ENCODE measurements at regions not wholly inside any gene's neighbourhood (a gene's known extent, or its start where the extent isn't known, plus 50 kb on each side); places are given as distances from the start of the nearest gene placed in this dataset.

DNA sequence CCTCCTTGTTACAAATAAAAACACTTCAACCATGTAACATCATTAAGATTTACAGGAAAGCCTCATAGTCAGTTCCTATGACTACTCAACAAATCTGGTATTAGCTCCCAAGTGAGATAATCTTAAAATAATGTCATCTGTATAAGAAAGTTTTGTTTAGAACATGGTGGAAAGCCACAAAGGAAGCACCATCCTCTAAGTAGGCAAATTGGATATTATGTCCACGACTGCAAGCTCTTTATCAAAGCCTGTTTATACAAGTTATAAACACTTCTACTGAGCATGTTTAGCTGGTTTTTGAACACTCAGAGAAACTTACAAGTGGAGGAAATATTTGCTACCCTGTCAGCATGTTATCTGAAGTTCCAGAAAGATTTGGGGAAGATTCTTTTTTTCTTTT is 349.8 kb downstream of the ARL4A start:
- no peak for ATAC-seq
- Histone ChIP-seq H3K27ac (ENCODE audit: low read depth, low read length) (no peak overlapping the region), H3K4me1 (ENCODE audit: control insufficient read depth in 1 of 2, insufficient read depth in 2 of 2, low read length in 2 of 2) (peaks cover 22 to 49% of the 10 kb centered on the region in 2 experiments; a peak in 3 of 4 replicates), H3K9me2 (ENCODE audit: insufficient read depth) (no peaks in the 10 kb centered on the region), H4K20me1 (ENCODE audit: insufficient read depth) (no peaks in the 10 kb centered on the region), H3K36me3 (ENCODE audit: control insufficient read depth in 1 of 2, insufficient read depth in 2 of 2, low read length in 2 of 2) (no peaks in the 10 kb centered on the region), H3K9me3 (ENCODE audit: control insufficient read depth in 1 of 2, insufficient read depth in 1 of 2, low read depth in 1 of 2, low read length in 2 of 2) (no peaks in the 10 kb centered on the region), H2AFZ (ENCODE audit: low read depth, low read length, poor library complexity, severe bottlenecking) (peak overlapping the region; percentile 46), H3K27me3 (ENCODE audit: insufficient read depth, low read length) (no peaks in the 10 kb centered on the region), H3K4me3 (replicated peaks in 1 of 2; ENCODE audit: low read depth in 1 of 2, low read length in 2 of 2) (no peak overlapping the region), H3K79me2 (ENCODE audit: insufficient read depth, low read length) (no peaks in the 10 kb centered on the region), H3K4me2 (ENCODE audit: low read length) (no peak overlapping the region), H3K9ac (ENCODE audit: low read length) (no peak overlapping the region)
- ChIA-PET POLR2A (no interaction called here), RAD21 (ENCODE audit: low non-redundant PET in 1 of 2, low total read pairs in 2 of 2, uncharacterized antibody in 2 of 2, unreplicated experiment in 2 of 2) (no interaction called here), CTCF (no interaction called here)
- intact Hi-C loops (cut with micrococcal nuclease): no loop called here
- no peak for DNase-seq (ENCODE audit: low read depth, low spot score)
- BruUV-seq (replicated peaks): no TSS peak
- TF ChIP-seq SP1 (IDR thresholded peaks at IDR 0.05; ENCODE audit: low read depth) (no peak), RAD21 (IDR thresholded peaks at IDR 0.05; ENCODE audit: low read depth) (no peak), ELF1 (IDR thresholded peaks at IDR 0.05; ENCODE audit: borderline replicate concordance, low read depth) (no peak), POLR2A (IDR thresholded peaks at IDR 0.05; ENCODE audit: borderline replicate concordance, extremely low read depth, insufficient read depth, insufficient read length) (no peak), ZNF274 (IDR thresholded peaks at IDR 0.05; ENCODE audit: low read depth, low read length) (no peak), SIN3A (IDR thresholded peaks at IDR 0.05; ENCODE audit: low read depth) (no peak), TCF7L2 (IDR thresholded peaks at IDR 0.05; ENCODE audit: borderline replicate concordance, extremely low read depth, insufficient read depth, insufficient read length) (no peak), POLR2AphosphoS5 (IDR thresholded peaks at IDR 0.05; ENCODE audit: low read depth, low read length) (no peak), SRF (IDR thresholded peaks at IDR 0.05; ENCODE audit: low read depth) (no peak), JUND (IDR thresholded peaks at IDR 0.05) (no peak), FOSL1 (IDR thresholded peaks at IDR 0.05; ENCODE audit: low read depth) (no peak), CEBPB (IDR thresholded peaks at IDR 0.05; ENCODE audit: low read depth) (no peak), EZH2phosphoT487 (IDR thresholded peaks at IDR 0.05; ENCODE audit: borderline replicate concordance) (no peak), EGR1 (IDR thresholded peaks at IDR 0.05; ENCODE audit: low read depth) (no peak), YY1 (IDR thresholded peaks at IDR 0.05; ENCODE audit: extremely low read depth, insufficient replicate concordance, low read depth, low read length) (no peak)
- TF ChIP-seq, protein P1, sequence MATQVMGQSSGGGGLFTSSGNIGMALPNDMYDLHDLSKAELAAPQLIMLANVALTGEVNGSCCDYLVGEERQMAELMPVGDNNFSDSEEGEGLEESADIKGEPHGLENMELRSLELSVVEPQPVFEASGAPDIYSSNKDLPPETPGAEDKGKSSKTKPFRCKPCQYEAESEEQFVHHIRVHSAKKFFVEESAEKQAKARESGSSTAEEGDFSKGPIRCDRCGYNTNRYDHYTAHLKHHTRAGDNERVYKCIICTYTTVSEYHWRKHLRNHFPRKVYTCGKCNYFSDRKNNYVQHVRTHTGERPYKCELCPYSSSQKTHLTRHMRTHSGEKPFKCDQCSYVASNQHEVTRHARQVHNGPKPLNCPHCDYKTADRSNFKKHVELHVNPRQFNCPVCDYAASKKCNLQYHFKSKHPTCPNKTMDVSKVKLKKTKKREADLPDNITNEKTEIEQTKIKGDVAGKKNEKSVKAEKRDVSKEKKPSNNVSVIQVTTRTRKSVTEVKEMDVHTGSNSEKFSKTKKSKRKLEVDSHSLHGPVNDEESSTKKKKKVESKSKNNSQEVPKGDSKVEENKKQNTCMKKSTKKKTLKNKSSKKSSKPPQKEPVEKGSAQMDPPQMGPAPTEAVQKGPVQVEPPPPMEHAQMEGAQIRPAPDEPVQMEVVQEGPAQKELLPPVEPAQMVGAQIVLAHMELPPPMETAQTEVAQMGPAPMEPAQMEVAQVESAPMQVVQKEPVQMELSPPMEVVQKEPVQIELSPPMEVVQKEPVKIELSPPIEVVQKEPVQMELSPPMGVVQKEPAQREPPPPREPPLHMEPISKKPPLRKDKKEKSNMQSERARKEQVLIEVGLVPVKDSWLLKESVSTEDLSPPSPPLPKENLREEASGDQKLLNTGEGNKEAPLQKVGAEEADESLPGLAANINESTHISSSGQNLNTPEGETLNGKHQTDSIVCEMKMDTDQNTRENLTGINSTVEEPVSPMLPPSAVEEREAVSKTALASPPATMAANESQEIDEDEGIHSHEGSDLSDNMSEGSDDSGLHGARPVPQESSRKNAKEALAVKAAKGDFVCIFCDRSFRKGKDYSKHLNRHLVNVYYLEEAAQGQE (IDR thresholded peaks at IDR 0.05; ENCODE audit: low read depth): no peak

All from HCT116 (cell line).